Spleen (tissue), 7 donors: ENCODE measurements at regions not wholly inside any gene's neighbourhood (a gene's known extent, or its start where the extent isn't known, plus 50 kb on each side); places are given as distances from the start of the nearest gene placed in this dataset.

Experiments
- CTCF ChIP-seq, 11 experiments: fragments of 200-600 bp in 7 of 11; fragments of 450-650 bp in 4 of 11; sonication (generic) in 4 of 11; IDR thresholded peaks in 8 of 11; conservative IDR thresholded peaks in 3 of 11; 1 replicate in 7 of 11; 2 replicates in 4 of 11; pipeline versions ENCODE4 v1.4.0 to v1.8.0; 2016 to 2021; ENCODE audit warnings: antibody characterized with exemption in 11 of 11, inconsistent platforms in 4 of 11, mild to moderate bottlenecking in 1 of 11
- POLR2A ChIP-seq, 3 donors: fragments of 450-650 bp; IDR thresholded peaks; one replicate each; pipeline ENCODE4 v1.5.1; 2017; ENCODE audit warnings: antibody characterized with exemption in 3 of 3, mild to moderate bottlenecking in 1 of 3
- POLR2AphosphoS5 ChIP-seq, 3 donors: sonication (generic); formaldehyde crosslinking; IDR thresholded peaks; one replicate each; pipeline ENCODE4 v1.5.1; 2017; ENCODE audit warnings: antibody characterized with exemption in 3 of 3
- donor health status: DM: no; HTN: no; CAD: no; lungs with moderate emphysema.
- donor health status: DM: no; HTN: no; CAD: no.
- donor health status: DM: no; HTN: no; CAD: no.

DNA sequence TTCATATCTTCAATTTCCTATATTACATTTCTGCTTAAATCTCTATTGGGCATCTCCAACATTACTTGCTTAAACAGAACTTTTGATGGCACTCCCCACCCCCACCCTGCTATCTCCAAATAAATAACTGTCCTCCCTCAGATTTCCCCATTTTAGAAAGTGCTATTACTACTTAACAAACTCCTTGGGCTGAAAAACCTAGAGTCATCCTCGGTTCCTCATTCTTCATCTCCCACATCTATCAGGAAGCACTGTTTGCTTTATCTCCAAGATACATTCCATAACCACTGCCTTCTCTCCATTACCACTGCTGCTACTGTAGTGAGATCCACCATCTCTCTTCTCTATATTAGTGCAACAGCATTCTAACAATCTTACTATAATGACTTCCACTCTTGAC, 150.4 kb upstream of the CYRIA start:
- TF ChIP-seq CTCF (IDR thresholded peaks at IDR 0.05 in 8 of 11, conservative IDR thresholded peaks at IDR 0.05 in 3 of 11) (no peak), POLR2AphosphoS5 (IDR thresholded peaks at IDR 0.05) (no peak), POLR2A (IDR thresholded peaks at IDR 0.05) (no peak)
